ENCODE measurements at regions not wholly inside any gene's neighbourhood (a gene's known extent, or its start where the extent isn't known, plus 50 kb on each side); places are given as distances from the start of the nearest gene placed in this dataset.

- no peak for DNase-seq
Observed at GRCh38 chr5:155871623-155872022, 455.3 kb upstream of the SGCD start.

GRCh38 chr5:155872629-155873220 is 454.2 kb upstream of the SGCD start:
- DNase-seq = no peak

- no peak for DNase-seq
Observed at GRCh38 chr5:155878991-155879575, 447.9 kb upstream of the SGCD start.

- DNase-seq = no peak
Observed at GRCh38 chr5:155884041-155884440, 442.9 kb upstream of the SGCD start.

- no peak for DNase-seq
Observed at GRCh38 chr5:155885199-155885598, 441.8 kb upstream of the SGCD start.

- DNase-seq = no peak
Observed at GRCh38 chr5:155886311-155887031, 440.5 kb upstream of the SGCD start.

- no peak for DNase-seq
Observed at GRCh38 chr5:155895484-155895883, 431.5 kb upstream of the SGCD start.

- no peak for DNase-seq
Observed at GRCh38 chr5:155897761-155898160, 429.2 kb upstream of the SGCD start.

GRCh38 chr5:155898284-155898683 is 428.7 kb upstream of the SGCD start:
- DNase-seq = no peak

- DNase-seq = no peak
Observed at GRCh38 chr5:155903791-155904190, 423.2 kb upstream of the SGCD start.

- DNase-seq = no peak
Observed at GRCh38 chr5:155905364-155905763, 421.6 kb upstream of the SGCD start.

- no peak for DNase-seq
Observed at GRCh38 chr5:155906046-155906445, 420.9 kb upstream of the SGCD start.

- no peak for DNase-seq
Observed at GRCh38 chr5:155908543-155908942, 418.4 kb upstream of the SGCD start.

- no peak for DNase-seq
Observed at GRCh38 chr5:155912291-155912690, 414.7 kb upstream of the SGCD start.

GRCh38 chr5:155914766-155915165 is 412.2 kb upstream of the SGCD start:
- no peak for DNase-seq

GRCh38 chr5:155915601-155916000 is 411.4 kb upstream of the SGCD start:
- DNase-seq = no peak

- no peak for DNase-seq
Observed at GRCh38 chr5:155919126-155919525, 407.8 kb upstream of the SGCD start.

GRCh38 chr5:155919725-155920124 is 407.2 kb upstream of the SGCD start:
- DNase-seq = no peak

GRCh38 chr5:155921621-155922020 is 405.3 kb upstream of the SGCD start:
- DNase-seq = no peak

GRCh38 chr5:155923784-155924183 is 403.2 kb upstream of the SGCD start:
- no peak for DNase-seq

- DNase-seq = no peak
Observed at GRCh38 chr5:155926031-155926430, 400.9 kb upstream of the SGCD start.

- DNase-seq = no peak
Observed at GRCh38 chr5:155926766-155927165, 400.2 kb upstream of the SGCD start.

- no peak for DNase-seq
Observed at GRCh38 chr5:155929112-155929511, 397.9 kb upstream of the SGCD start.

- no peak for DNase-seq
Observed at GRCh38 chr5:155934964-155935363, 392.0 kb upstream of the SGCD start.

GRCh38 chr5:155935723-155936122 is 391.2 kb upstream of the SGCD start:
- DNase-seq = no peak

All from NCI-H146 (cell line).